ENCODE measurements at regions not wholly inside any gene's neighbourhood (a gene's known extent, or its start where the extent isn't known, plus 50 kb on each side); places are given as distances from the start of the nearest gene placed in this dataset.

- H3K36me3 Mint-ChIP-seq (ENCODE audit: low read depth) = no peaks in the 10 kb centered on the region
- H3K27ac ChIP-seq (ENCODE audit: low read depth, low read length) = no peak overlapping the region
- H3K4me1 Mint-ChIP-seq = no peaks in the 10 kb centered on the region
- H3K27me3 ChIP-seq (ENCODE audit: control insufficient read depth, insufficient read depth, low read length, poor library complexity, severe bottlenecking) = no peaks in the 10 kb centered on the region
- DNase-seq = no peak
- WGBS, 2 experiments (ENCODE audit: insufficient coverage in 1 of 2, insufficient read length in 1 of 2) = 93 to 95% methylated on average over 18 to 23 of the region's 23 CpGs
- TF ChIP-seq CTCF (conservative IDR thresholded peaks at IDR 0.05) = no peak
- peaks cover 6% of the 10 kb centered on the region for H3K9me3 Mint-ChIP-seq
- no peak overlapping the region for H3K9ac ChIP-seq (ENCODE audit: extremely low read depth, low read length, poor library complexity, severe bottlenecking)
- no peaks in the 10 kb centered on the region for H3K36me3 ChIP-seq (ENCODE audit: control insufficient read depth, insufficient read depth, low read length)
- H3K27me3 Mint-ChIP-seq (ENCODE audit: insufficient read depth) = no peaks in the 10 kb centered on the region
- H3K27ac Mint-ChIP-seq = no peak overlapping the region
- H3K4me3 ChIP-seq (ENCODE audit: low read length) = no peak overlapping the region
- no peaks in the 10 kb centered on the region for H3K9me3 ChIP-seq (ENCODE audit: control insufficient read depth, low read length)
- no peaks in the 10 kb centered on the region for H3K4me1 ChIP-seq (ENCODE audit: control insufficient read depth, insufficient read depth, low read length)
- H3K4me3 Mint-ChIP-seq = no peak overlapping the region
Measured at GRCh38 chr6:168741942-168742782, 301.2 kb downstream of the SMOC2 start.

- Histone ChIP-seq H3K27me3 (ENCODE audit: control insufficient read depth, insufficient read depth, low read length, poor library complexity, severe bottlenecking) (no peaks in the 10 kb centered on the region), H3K9ac (ENCODE audit: extremely low read depth, low read length, poor library complexity, severe bottlenecking) (no peak overlapping the region), H3K9me3 (ENCODE audit: control insufficient read depth, low read length) (no peaks in the 10 kb centered on the region), H3K27ac (ENCODE audit: low read depth, low read length) (no peak overlapping the region), H3K36me3 (ENCODE audit: control insufficient read depth, insufficient read depth, low read length) (no peaks in the 10 kb centered on the region), H3K4me1 (ENCODE audit: control insufficient read depth, insufficient read depth, low read length) (no peaks in the 10 kb centered on the region), H3K4me3 (ENCODE audit: low read length) (no peak overlapping the region)
- TF ChIP-seq CTCF (conservative IDR thresholded peaks at IDR 0.05) = no peak
- no peak for DNase-seq
- Mint-ChIP-seq H3K27me3 (ENCODE audit: insufficient read depth) (no peaks in the 10 kb centered on the region), H3K36me3 (ENCODE audit: low read depth) (no peaks in the 10 kb centered on the region), H3K4me3 (no peak overlapping the region), H3K27ac (no peak overlapping the region), H3K4me1 (no peaks in the 10 kb centered on the region), H3K9me3 (peaks cover 6% of the 10 kb centered on the region)
- WGBS, 2 experiments (ENCODE audit: insufficient coverage in 1 of 2, insufficient read length in 1 of 2) = 98 to 100% methylated on average over 2 to 3 of the region's 3 CpGs
Measured at GRCh38 chr6:168741305-168741704, 300.3 kb downstream of the SMOC2 start.

- H3K9me3 Mint-ChIP-seq = peaks cover 6% of the 10 kb centered on the region
- 100% methylated on average over 1 of the region's 2 CpGs; no CpG with 5 or more reads in 1 of the 2 experiments for WGBS, 2 experiments (ENCODE audit: insufficient coverage in 1 of 2, insufficient read length in 1 of 2)
Measured at GRCh38 chr6:168739381-168739780, 298.4 kb downstream of the SMOC2 start.

More at GRCh38 chr6:168739381-168739780, 298.4 kb downstream of the SMOC2 start:
- no peaks in the 10 kb centered on the region for H3K36me3 ChIP-seq (ENCODE audit: control insufficient read depth, insufficient read depth, low read length)
- peaks cover 2% of the 10 kb centered on the region for H3K4me1 Mint-ChIP-seq
- H3K4me1 ChIP-seq (ENCODE audit: control insufficient read depth, insufficient read depth, low read length) = no peaks in the 10 kb centered on the region
- no peaks in the 10 kb centered on the region for H3K27me3 Mint-ChIP-seq (ENCODE audit: insufficient read depth)
- DNase-seq = no peak
- no peak overlapping the region for H3K27ac ChIP-seq (ENCODE audit: low read depth, low read length)
- H3K9me3 ChIP-seq (ENCODE audit: control insufficient read depth, low read length) = no peaks in the 10 kb centered on the region
- H3K9ac ChIP-seq (ENCODE audit: extremely low read depth, low read length, poor library complexity, severe bottlenecking) = no peak overlapping the region
- no peak overlapping the region for H3K4me3 Mint-ChIP-seq
- H3K36me3 Mint-ChIP-seq (ENCODE audit: low read depth) = no peaks in the 10 kb centered on the region
- no peak overlapping the region for H3K27ac Mint-ChIP-seq
- no peak overlapping the region for H3K4me3 ChIP-seq (ENCODE audit: low read length)
- H3K27me3 ChIP-seq (ENCODE audit: control insufficient read depth, insufficient read depth, low read length, poor library complexity, severe bottlenecking) = no peaks in the 10 kb centered on the region
- TF ChIP-seq CTCF (conservative IDR thresholded peaks at IDR 0.05) = no peak

Data from endodermal cell (in vitro differentiated cells).